ENCODE measurements at regions not wholly inside any gene's neighbourhood (a gene's known extent, or its start where the extent isn't known, plus 50 kb on each side); places are given as distances from the start of the nearest gene placed in this dataset.

GRCh38 chr6:15897063-15897876 is 231.6 kb upstream of the MYLIP start:
- no peak for TF ChIP-seq CTCF (IDR thresholded peaks at IDR 0.05; ENCODE audit: borderline replicate concordance, insufficient read depth, low read depth, low read length)
- H3K4me3 ChIP-seq (ENCODE audit: low read depth, low read length): no peak overlapping the region

DNA sequence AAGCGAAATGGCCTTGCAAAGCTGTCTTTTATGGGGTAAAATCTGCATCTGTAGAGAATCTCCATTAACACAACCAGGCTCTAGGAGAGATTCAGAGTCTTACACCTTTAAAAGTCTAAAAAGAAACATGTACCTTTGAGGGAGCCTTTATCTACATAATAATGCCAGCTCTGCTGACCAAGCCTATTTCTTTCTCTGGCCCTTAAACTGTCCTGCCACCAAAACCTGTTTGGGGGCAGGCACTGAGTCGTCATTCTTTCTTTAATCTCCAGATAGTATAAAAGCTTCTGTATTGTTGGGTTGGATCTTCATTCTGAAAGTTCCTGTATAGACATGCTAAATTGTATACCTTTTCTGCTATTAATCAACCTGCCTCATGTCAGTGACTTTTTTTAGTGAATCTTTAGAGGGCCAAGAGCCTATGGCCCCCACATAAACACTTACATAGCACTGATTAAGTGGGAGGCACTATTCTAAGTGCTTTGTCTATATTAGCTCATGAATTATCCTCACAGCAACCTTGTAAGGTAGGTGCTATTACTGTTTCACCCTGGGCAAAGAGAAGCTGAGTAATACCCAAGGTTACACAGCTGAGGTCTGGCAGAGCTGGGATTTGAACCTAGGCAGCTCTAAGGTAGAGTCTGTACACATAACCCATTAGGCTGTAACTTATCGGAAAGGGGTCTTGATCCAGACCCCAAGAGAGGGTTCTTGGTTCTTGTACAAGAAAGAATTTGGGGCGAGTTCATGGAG is 232.3 kb upstream of the DTNBP1 start:
- H3K4me3 ChIP-seq (ENCODE audit: low read depth, low read length): no peak overlapping the region
- no peak for TF ChIP-seq CTCF (IDR thresholded peaks at IDR 0.05; ENCODE audit: borderline replicate concordance, insufficient read depth, low read depth, low read length)

DNA sequence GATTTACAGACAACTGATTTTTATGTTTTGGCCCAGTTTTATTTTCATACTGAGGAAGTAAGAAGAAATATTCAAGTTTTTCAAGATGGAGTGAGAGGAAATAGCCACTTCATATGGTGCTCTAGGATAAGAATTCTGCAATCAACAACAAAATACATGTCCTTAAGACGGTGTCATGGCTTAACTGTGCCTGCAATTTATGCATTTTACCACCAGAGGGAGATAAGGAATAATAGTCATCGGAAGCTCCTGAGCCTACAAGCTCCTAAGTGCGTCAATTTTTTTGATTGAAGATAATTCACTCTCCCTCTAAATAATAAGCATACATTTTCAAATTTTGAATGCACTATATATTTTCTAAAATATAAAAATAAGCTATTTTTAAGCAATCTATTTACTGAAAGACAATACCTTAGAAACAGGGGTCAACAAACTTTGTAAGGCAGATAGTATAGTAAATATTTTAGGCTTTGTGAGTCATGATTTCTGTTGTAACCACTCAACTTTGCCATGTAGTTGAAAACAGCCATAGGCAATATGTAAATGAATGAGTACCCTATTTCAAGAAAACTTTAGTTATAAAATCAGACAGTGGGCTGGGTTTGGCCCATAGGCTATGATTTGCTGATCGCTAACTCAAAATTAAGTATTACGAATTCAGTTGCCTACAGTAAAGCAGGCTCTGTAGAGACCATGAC is 230.9 kb upstream of the DTNBP1 start:
- TF ChIP-seq CTCF (IDR thresholded peaks at IDR 0.05; ENCODE audit: borderline replicate concordance, insufficient read depth, low read depth, low read length): peak; percentile 44; the same call in 1 of the 2 replicates
- H3K4me3 ChIP-seq (ENCODE audit: low read depth, low read length): no peak overlapping the region

- no peak overlapping the region for H3K4me3 ChIP-seq (ENCODE audit: low read depth, low read length)
- no peak for TF ChIP-seq CTCF (IDR thresholded peaks at IDR 0.05; ENCODE audit: borderline replicate concordance, insufficient read depth, low read depth, low read length)
Measured at GRCh38 chr6:15892369-15892768, 229.5 kb upstream of the DTNBP1 start.

DNA sequence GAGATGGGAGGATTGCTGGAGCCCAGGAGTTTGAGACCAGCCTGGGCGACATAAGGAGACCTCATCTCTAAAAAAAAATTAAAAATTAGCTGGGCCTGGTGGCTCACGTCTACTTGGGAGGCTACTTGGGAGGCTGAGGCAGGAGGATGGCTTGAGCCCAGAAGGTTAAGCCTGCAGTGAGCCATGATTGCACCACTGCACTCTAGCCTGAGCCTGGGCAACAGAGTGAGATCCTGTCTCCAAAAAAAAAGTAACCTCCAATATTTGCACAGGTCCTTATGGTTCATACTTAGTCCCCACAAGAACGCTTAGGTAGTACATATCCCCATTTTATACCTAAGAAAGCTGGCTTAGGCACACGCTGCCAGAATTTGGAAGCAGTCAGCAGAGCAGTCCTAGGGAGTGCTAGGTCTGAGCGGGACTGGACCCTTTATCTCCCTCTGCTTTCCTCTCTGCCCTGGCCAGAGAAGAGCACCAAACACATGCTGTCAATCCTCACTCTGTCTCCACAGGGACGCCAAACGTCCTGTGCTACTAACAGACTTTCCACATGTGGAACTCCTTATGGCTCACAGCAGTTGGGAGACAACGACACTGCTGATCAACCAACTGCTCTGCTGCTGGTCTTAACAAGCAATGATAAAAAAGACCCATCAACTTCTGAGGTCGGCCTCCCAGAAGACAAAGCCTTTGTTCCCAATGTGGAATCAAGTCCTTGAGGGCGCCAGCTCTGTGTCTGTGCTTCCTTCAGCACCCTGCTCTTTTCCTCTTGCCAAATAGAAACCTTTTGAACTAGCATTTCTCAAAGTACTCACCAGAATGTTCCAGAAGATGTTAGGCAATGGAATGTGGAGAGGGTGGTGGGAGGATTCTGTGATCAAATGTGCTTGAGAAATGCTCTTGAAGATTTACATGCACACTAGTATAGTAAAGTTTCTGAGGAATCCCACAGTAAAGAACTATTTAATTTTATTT is 226.3 kb upstream of the DTNBP1 start:
- no peak for TF ChIP-seq CTCF (IDR thresholded peaks at IDR 0.05; ENCODE audit: borderline replicate concordance, insufficient read depth, low read depth, low read length)
- H3K4me3 ChIP-seq (ENCODE audit: low read depth, low read length): no peak overlapping the region

All from GM12875 (cell line).